Superior temporal gyrus (tissue), 1 donor: ENCODE measurements at regions not wholly inside any gene's neighbourhood (a gene's known extent, or its start where the extent isn't known, plus 50 kb on each side); places are given as distances from the start of the nearest gene placed in this dataset.
"Not testable (repeated sequence)": the region's sequence is repeated elsewhere in the genome, so short reads cannot be mapped to it uniquely, and the experiment has no call there.

Source experiments
- DNase-seq: peaks from one replicate; pipeline ENCODE4 v3.0.0-alpha.2; 2016; ENCODE audit errors: extremely low spot score

- DNase-seq: no peak
Measured at GRCh38 chr5:117144086-117144485, 569.5 kb upstream of the SEMA6A start.

DNA sequence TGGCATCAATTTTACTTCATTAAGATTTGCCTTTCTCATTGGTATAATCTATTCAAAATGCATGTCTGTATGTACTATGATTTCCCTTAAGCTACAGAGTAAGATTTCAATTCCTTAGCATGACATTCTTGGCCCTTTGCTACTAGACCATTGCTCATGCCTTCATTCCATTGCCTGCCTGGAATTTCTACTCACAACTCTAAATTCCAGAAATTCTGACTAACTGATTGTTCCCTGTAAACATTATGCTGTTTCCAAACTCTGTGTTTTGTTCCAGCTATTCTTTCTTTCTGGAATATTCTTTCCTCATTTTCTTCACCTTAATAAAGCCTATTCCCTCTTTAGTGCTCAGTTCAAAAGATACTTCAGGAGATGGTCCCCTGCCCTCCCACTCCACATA is 568.8 kb upstream of the SEMA6A start:
- DNase-seq: no peak

- no peak for DNase-seq
Measured at GRCh38 chr5:117138523-117138922, 563.9 kb upstream of the SEMA6A start.

GRCh38 chr5:117135851-117136250 is 561.2 kb upstream of the SEMA6A start:
- DNase-seq: no peak

DNA sequence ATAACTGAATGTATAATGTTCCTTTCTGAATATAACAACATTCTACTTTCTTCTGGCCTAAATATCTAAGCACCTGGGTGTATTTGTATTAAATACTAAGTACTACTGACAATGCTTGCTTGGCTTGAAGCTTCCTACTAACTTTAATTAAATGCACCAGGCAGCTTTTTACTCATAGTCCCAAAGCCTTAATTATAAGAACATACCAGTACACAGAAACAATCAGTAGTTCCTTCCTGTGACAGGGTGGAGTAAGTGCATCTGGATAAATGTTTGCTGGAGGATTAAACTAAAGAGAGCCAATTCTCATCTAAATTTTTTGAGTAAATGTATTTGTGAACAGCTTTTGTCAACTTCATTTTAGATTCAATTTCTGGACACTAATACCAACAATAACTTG is 558.6 kb upstream of the SEMA6A start:
- no peak for DNase-seq

DNA sequence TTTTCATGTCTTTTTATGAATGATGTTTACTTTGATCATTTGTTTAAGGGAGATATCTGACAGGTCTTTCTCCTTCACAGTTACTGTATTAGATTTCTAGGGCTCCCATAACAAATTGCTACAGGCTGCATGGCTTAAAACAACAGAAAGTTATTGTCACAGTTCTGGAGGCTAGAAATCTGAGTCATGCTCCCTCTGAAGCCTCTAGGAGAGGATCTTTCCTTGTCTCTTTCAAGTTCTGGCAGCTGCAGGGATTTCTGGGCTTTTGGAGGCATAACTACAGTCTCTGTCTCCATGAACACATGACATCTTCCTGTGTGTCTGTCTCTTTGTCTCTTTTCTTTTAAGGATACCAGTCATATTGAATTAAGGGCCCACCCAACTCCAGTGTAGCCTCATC is 557.3 kb upstream of the SEMA6A start:
- peak; percentile 32 for DNase-seq

GRCh38 chr5:117131048-117131679 is 556.5 kb upstream of the SEMA6A start:
- no peak for DNase-seq

GRCh38 chr5:117118499-117118898 is 543.9 kb upstream of the SEMA6A start:
- DNase-seq: no peak

DNA sequence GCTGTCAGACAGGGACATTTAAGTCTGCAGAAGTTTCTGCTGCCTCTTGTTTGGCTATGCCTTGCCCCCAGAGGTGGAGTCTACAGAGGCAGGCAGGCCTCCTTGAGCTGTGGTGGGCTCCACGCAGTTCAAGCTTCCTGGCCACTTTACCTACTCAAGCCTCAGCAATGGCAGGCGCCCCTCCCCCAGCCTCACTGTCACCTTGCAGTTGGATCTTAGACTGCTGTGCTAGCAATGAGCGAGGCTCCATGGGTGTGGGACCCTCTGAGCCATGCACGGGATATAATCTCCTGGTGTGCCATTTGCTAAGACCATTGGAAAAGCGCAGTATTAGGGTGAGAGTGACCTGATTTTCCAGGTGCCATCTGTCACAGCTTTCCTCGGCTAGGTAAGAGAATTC is 542.7 kb upstream of the SEMA6A start:
- DNase-seq: not testable (repeated sequence)

- no peak for DNase-seq
Measured at GRCh38 chr5:117110548-117110947, 535.9 kb upstream of the SEMA6A start.

GRCh38 chr5:117107859-117108258 is 533.2 kb upstream of the SEMA6A start:
- no peak for DNase-seq

- DNase-seq: no peak
Measured at GRCh38 chr5:117103703-117104102, 529.1 kb upstream of the SEMA6A start.

DNA sequence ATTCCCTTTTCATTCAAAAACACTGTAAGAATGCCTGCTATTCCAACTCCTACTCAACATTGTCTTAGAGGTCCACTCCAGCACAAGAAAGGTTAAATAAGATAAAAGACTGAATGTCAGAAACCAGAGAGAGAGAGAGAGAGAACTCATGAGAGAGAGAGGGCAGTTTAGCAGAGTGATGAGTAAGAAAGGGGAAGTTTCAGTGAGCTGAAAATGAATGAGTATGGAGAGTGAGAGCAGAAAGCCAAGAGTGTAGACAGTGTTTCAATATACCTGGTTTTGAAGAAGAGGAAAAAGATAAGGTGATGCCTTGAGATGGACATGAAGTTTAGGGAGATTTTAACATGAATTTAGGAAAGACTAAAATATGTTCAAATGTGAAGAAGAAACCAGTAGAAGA is 528.0 kb upstream of the SEMA6A start:
- no peak for DNase-seq

DNA sequence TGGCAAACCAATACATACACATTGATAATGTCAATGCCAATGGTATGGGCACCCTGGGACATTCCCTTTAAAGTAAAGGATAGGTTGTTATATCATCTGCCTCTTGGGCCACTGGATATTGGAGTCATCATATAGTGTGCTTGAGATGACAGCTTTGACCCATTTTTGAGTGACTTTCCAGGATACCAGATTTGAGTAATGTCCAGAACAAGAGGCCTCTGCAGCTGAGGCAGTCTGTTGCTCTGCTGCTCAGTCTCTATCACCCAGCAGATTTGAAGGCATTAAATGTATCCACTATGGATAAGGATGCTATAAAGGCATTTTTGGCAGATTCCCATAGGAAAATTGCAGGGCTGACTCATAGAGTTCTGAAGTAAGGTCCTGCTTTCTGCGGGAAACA is 525.6 kb upstream of the SEMA6A start:
- no peak for DNase-seq

DNA sequence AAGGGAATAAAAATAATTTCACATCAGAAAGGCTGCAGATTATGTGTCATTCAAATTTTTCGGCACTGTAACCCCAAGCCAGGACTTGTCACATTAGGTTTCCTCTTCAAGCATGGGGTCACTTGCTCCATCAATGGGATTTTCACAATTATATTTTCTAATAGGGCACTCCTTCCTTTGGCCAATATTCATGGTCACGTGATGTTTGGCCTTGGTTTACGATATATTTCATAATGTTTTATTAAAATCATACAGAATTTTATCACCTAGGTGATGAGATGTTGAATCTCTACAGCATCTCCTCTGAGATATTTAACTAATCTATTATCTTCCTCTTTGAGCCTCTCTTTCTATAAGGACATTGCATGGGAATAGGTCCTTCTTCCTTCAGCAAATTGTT is 523.5 kb upstream of the SEMA6A start:
- no peak for DNase-seq

GRCh38 chr5:117095346-117096332 is 521.0 kb upstream of the SEMA6A start:
- DNase-seq: no peak

DNA sequence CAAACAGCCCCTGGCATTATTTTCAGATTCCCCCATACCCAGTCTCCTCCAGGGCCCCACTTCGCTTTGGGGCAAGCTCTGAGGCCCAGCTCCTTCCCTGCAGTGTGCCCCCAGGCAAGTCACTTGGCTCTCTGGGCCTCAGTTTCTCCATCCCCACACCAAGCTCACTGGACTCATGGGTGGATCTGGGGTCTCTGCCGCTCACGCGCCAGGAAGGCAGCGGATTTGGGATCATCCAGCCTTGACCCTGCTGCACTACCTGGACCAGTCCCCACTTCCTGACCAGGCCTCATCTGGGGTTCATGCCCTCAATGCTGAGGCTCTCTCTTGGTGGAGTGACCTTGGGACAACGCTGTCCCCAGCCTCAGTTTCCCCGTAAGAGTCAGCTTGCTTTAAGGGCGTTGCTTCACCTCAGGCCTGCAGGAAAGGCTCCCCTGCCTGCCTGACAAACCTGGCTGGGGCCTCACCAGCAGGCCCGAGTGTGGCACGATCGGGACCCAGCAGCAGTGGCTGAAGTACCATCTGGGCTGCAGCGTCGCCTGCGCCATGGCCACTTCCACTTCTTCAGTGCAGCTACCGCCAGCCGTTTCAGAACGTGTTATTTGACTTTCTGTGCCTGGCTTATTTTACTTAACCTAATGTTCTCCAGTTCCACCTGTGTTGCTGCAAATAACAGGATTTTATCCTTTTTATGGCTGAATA is 519.6 kb upstream of the SEMA6A start:
- no peak for DNase-seq

GRCh38 chr5:117093653-117094052 is 519.0 kb upstream of the SEMA6A start:
- no peak for DNase-seq

GRCh38 chr5:117089001-117089400 is 514.4 kb upstream of the SEMA6A start:
- DNase-seq: no peak

GRCh38 chr5:117088176-117088575 is 513.6 kb upstream of the SEMA6A start:
- no peak for DNase-seq

GRCh38 chr5:117084067-117084466 is 509.4 kb upstream of the SEMA6A start:
- peak; percentile 39 for DNase-seq

DNA sequence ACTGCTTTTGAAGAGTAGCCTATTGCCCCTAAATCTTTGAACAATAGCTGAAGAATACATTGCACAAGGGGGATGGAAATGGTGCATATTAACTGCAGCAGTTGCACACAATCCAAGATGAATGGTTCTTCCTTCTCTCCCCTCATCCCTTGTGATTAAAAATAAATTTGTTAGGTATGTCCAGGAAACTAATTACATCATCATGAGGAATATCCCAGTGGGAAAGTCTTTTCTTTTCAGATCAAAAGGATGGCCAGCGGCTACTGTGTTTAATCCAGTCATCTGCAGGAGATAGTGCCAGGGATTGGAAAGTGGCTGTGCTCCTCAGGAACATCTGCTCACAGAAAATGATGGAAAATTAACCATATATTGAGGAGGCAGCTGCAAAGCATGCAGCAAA is 508.4 kb upstream of the SEMA6A start:
- no peak for DNase-seq

GRCh38 chr5:117077142-117077541 is 502.5 kb upstream of the SEMA6A start:
- no peak for DNase-seq
